SHP77 treated with DMSO at 0.1 percent for 48 hours (cell line): ENCODE measurements at regions not wholly inside any gene's neighbourhood (a gene's known extent, or its start where the extent isn't known, plus 50 kb on each side); places are given as distances from the start of the nearest gene placed in this dataset.

Experiments
- DNase-seq: peaks from one replicate; lab custom pipeline; 2025; lab: John Stamatoyannopoulos, UW

DNA sequence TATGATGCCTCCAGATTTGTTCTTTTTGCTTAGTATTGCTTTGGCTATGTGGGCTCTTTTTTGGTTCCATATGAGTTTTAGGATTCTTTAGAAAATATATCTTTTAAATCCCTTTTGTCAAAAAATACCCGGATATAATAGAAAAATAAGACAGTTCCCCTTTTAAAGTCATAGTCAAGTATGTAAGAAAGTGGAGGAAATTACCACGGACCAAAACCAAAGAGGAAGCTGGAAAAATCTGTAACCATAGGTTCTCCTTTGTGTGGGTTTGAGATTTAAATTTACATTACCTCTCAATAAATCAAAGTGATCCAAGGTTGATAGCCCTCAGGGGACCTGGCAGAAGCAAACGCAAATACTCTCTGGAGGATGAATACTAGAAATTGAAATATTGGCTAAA, 58.3 kb upstream of the PACRGL start:
- no peak for DNase-seq

DNA sequence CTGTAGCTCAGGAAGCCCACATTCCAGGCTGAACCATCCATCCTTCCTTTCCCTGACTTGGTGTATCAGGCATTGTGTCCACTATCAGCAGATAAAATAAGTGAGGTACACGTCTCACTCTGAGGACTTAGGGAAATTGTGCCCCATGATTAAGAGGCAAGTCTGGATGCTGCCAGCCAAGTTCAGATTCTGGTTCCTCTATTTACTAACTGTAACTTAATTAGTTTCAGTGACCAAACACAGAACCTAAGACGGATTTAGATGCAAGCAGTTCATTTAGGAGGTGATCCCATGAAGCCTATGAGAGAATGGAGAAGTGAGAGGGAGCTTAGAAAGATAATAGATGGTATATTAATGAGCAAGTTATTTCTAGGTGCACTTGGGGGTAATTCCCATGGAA, 56.6 kb upstream of the PACRGL start:
- DNase-seq = no peak

DNA sequence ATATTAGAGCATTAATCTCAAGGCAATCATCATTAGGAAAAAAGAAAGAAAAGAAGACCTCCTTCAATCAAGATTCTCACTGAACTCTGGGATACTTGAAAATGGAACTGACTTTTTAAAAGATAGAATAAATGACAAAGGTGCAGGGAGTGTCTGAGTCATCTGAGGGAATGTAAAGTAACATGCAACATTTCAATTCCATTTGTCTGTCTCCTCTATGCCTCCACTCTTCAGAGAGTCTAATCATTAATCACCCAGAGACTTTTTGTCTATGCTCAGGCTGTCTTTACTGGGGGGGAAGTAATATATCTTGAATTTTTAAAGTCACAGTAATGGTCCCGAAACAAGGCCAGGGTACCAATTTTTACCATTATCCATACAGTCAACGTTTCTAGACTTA, 55.0 kb upstream of the PACRGL start:
- DNase-seq = no peak

DNA sequence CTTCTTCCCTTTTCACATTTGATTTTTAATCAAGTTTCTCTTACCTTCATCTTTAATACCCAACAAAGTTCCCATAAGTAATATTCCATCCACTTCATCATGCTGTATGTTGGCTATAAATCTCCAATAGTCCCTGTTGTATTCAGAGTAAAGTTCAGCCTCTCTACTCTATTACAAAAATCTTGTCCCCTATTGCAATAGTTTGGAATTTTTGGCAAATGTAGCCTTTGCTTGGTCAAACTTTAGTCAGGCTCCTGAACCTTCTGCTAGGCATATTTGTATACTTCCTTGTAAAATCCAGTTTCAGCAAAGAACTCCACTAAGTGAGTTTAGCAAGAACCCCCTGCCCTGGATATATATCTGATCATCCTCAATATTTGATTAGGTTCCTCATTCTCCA, 54.0 kb upstream of the PACRGL start:
- no peak for DNase-seq
